HG03571 (cell line): ENCODE measurements at regions not wholly inside any gene's neighbourhood (a gene's known extent, or its start where the extent isn't known, plus 50 kb on each side); places are given as distances from the start of the nearest gene placed in this dataset.

ENCODE experiments used
- ATAC-seq: cut with Tn5 transposase; IDR thresholded peaks from one replicate; pipeline ENCODE4 v1.9.1; 2021; ENCODE audit not compliant: unreplicated experiment

DNA sequence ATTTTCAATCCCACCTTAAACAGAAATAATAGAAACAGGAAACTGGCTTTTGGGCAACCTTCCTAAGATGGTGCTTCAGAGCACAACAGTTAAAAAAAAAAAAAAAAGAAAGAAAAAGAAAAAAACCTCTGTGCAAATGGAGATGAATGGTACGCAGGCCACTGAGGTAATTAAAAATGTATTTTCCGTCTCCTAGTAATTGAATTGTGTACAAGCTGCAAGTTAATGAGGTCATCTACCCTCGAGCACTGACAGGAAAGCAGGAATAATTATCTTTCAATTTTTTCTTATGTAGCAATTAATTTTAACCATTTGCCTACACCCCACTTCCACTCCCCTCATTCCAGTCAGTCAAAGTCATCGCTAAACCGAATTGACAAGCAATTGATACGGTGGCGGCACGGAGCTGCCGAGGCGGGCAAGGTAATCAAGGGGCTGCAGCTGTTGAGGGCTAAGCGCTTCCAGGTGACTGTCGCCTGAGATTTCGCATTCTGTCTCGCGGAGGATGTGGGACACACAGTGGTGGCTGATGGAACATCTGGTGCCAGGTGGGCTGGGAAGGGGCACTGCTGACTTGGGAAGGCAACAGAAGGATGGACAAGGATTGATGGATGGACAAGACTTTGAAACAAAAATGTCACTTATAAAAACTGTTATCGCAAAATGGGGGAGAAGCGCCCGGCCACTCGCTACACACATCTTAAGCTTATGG, 109.4 kb downstream of the RCN1 start:
- ATAC-seq, result no peak

- ATAC-seq, result no peak
These were observed 113.9 kb downstream of the RCN1 start for GRCh38 chr11:32204751-32205150.

DNA sequence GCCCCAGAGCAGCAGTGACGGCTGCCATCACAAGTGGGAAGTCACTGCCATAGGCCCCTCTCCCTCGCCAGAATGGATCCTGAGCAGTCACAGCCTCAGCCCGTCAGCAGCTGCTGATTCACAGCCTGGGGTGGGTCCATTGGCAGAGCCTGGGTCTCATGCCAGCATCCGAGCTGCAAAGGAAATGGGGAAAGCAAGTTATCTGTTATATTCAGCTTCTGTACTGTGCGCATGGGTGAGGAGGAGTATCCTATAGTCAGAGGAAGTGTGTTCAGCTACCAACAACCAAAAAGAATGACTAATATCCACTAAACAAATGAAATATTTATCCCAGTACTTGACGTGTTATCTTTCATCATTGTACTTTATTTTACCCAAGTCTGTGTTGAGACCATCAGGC, 119.7 kb downstream of the RCN1 start:
- no peak for ATAC-seq

- no peak for ATAC-seq
These were observed 122.3 kb downstream of the RCN1 start for GRCh38 chr11:32213223-32213622.

GRCh38 chr11:32215157-32215556, 124.3 kb downstream of the RCN1 start:
- no peak for ATAC-seq

GRCh38 chr11:32216749-32217148, 125.9 kb downstream of the RCN1 start:
- no peak for ATAC-seq

DNA sequence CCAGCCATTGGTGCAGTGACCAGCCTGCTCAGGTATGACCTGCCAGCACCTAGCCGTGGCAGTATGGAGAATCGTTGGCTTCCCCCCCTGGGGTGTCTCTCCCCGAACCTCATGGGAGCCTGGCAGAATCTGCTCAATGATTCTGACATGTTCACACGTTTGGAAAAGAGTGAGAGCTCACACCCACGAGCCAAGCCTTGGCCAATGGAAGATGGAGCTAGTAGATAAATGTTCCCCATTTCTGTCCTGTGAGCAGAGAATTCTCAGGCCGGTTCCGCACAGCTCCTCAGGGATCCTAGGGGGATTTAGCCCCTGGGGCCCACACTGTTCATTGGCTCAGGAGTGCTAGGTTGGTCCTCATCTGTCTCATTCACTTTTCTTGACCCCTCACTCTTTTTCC, 128.4 kb downstream of the RCN1 start:
- no peak for ATAC-seq

- ATAC-seq, result no peak
These were observed 130.7 kb downstream of the RCN1 start for GRCh38 chr11:32221476-32222032.

- no peak for ATAC-seq
These were observed 133.7 kb downstream of the RCN1 start for GRCh38 chr11:32224580-32224979.

DNA sequence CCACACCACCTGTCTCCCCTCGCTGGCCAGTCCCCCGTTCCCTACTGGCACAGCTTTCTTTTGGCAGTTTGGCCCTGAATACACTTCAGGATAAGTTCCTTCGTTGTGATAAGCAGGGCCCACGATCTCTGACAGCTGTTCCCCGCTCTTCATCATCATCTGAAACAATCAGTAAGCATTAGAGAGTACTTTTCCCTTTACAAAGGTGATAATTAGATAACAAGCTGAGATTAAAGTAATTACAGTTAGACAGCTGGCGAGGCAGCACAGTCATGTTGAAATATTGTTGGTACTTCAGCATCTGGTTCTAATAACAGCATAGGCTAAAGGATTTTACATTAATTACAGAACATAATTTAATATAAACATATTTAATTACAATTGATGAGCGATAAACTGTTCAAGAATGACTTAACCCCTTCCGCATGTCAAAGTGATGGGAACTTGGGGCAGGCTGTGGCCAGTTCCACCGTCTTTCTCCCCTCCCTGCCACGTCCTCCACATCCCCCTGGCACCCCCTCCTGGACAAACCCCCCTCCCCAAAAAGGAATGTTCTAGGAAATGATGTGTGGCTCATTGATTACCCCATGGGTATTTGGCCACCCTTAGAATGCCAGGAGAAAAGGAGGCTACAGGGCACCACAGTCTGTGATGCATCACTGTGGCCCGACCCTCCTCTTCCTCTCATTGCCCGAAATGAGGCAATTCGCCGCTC, 134.9 kb downstream of the RCN1 start:
- no peak for ATAC-seq

DNA sequence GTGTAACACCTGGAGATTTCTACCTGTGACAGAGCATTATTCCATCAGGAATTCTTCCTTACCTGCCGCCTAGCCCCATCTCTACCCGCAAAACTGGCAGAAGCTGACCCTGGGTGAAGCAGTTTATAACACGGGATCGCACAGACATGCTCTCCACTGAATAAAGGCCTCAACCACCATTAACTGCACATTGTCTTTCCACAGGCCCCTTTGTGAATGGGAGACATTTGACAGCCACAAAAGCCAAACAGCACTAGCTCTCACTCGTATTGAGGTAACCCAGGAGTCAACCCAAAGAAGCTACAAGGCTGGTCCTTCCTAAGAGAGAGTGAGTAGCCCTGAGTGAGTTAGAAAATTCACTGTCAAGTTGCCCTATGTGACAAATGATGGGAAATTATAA, 135.6 kb downstream of the RCN1 start:
- no peak for ATAC-seq

DNA sequence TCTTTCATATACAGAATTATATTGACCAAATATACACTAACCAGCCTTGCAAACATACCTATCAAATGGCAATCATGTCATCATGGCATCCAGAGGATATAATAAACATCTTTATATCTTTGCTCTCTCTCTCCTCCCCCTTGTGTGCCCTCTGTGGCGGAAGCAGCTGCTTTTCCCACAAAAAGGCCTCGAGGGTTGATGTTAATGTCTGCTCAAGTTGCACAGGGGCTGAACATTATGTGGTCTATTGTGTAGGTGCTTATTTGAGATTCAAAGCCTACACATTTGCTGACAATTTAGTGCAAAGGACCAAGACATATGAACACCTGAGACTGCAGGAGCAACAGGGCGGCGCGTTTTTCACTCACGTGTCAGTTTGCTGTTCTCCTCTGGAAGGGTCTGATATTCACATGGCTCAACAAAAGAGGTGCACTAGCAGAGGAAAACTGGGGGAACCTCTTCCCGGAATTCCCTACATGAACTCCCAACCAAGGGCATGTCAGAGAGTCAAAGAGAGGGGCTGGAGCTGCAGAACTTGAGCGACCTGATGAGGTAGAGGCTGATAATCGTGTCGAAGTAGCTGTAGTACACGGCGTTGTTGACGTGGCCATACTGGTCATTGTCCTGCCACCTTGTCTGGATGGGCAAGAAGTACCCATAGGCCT, 138.8 kb downstream of the RCN1 start:
- ATAC-seq, result no peak

DNA sequence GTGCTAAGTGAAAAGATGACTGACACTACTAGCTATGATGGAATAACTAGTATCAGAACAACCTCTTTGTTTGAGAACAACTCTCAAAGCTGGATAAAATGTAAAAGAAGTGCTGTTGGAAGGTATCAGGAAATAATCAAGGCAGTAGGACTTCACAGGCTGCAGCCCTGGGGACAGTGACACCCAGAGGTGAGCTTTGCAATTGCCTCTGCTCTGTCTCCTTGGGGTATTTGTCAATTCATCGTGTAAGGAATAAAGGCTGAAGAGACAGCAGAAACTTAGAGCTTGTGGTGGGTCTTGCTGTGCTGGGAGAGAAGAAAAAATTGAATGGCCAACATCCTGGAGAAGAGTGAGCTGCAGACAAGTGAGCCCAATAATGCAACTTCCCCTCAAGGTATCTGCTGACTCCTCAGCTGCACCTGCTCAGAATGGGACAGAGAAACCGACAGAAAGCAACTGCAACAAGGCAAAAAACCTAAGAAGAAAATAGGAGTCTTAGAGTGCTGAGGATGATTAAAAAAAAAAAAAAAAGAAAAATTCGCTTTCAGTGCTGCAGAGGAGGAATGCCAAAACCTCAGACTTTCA, 141.1 kb downstream of the RCN1 start:
- ATAC-seq, result no peak

DNA sequence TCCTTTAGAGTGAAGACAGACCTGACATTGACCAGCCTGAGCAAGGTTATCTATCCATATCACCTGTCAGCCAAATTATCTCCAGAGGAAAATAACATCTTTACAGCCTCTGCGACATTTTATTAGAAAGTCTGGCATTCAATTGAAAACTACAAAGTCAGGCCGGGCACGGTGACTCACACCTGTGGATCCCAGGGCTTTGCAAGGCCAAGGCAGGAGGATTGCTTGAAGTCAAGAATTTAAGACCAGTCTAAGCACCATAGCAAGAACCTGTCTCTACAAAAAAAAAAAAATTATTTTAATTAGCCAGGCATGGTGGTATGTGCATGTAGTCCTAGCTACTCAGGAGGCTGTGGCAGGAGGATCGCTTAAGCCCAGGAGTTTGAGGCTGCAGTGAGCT, 141.6 kb downstream of the RCN1 start:
- ATAC-seq, result no peak

DNA sequence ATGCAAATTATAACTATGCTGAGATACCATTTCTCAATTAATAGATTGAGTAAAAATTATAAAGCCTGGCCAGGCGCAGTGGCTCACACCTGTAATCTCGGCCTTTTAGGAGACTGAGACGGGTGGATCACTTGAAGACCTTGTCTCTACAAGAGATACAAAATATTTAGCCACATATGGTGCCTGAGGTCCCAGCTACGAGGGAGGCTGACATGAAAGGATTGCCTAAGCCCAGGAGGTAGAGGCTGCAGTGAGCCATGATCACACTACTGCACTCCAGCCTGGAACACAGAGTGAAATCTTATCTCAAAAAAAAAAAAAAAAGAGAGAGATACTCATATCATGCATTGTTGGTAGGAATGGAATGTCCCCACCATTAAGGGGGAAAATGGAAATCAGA, 142.4 kb downstream of the RCN1 start:
- no peak for ATAC-seq

- no peak for ATAC-seq
These were observed 143.1 kb downstream of the RCN1 start for GRCh38 chr11:32233928-32234327.

DNA sequence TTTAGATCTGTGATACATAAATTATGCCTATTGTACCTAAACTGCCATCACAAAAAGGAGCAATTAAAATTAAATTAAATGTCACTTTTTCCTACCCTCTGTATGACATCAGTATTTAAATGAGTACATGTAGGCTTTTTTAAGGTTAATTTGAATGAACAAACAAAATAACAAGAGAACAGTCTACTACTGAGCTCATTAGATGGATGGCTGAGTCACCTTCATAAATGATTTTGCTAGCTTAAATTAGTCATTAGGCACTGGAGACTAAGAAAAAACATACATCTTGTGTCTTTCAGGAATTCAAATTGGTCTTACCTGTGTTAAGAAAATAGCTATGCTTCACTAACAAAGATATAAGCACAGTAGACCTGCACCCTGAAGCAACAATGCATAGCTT, 153.6 kb downstream of the RCN1 start:
- ATAC-seq, result no peak

DNA sequence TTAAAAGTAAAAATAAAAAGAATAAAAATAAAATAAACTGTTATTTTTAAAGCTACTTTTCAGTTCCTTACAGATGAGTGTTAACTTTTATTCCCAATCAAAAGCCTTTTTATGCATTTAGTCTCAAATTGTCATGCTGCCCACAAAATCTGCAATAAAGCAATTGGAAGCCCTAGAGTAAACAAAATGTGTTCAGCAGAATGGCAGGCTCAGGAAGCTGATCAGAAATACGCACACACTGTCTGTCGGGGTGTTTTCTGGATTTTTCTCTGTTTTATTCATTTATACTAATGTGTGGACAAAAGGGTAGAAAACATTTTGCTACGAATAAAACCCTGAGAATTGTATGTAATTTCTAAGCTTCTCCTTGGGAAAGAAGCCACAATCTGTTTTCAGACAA, 162.8 kb downstream of the RCN1 start:
- no peak for ATAC-seq

DNA sequence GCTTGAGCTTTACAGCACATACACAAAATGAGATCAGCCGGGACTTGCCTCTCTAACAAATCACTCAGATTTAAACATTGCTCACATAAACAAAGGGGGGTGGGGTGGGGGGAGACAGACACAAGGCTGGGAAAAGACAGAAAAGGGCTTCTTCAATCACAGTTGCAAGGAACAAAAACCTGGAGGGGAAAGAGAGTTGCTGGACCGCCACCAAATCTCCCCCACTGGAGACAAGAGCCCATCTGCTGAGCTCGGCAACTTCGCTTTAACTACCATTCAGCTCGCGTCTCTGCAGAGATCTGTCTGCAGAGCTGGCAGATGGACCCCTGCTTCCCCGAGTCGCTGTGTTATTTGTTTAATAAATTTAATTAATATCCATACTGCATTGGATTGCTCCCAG, 165.0 kb downstream of the RCN1 start:
- no peak for ATAC-seq

DNA sequence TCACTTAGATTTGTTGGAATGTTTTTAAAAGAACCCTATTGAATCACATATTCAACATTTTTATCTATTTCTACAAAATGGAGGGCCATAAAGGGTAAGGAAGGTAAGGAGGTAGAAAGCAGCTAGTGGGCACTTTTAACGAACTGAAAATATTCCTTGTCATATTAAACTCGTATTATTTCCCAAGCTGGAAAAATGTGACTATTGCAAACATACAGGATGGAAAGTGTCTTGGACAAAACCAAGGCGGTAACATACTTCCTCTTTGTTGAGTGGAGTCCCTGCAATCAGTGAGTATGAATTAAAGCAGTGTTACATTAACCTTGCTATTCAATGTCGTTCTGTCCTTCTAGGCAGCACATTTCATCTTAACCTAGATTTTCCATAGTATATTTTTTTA, 165.6 kb downstream of the RCN1 start:
- no peak for ATAC-seq

GRCh38 chr11:32259641-32260081, 168.8 kb downstream of the RCN1 start:
- no peak for ATAC-seq

- no peak for ATAC-seq
These were observed 171.5 kb downstream of the RCN1 start for GRCh38 chr11:32262367-32262766.
